HG02970 (cell line): ENCODE measurements at regions not wholly inside any gene's neighbourhood (a gene's known extent, or its start where the extent isn't known, plus 50 kb on each side); places are given as distances from the start of the nearest gene placed in this dataset.
"Not testable (repeated sequence)": the region's sequence is repeated elsewhere in the genome, so short reads cannot be mapped to it uniquely, and the experiment has no call there.

Experiments used
- ATAC-seq: cut with Tn5 transposase; IDR thresholded peaks from one replicate; pipeline ENCODE4 v1.9.1; 2021; ENCODE audit warnings: mild to moderate bottlenecking, moderate library complexity, moderate number of reproducible peaks; ENCODE audit not compliant: unreplicated experiment, low FRiP score

- no peak for ATAC-seq
Measured at GRCh38 chr21:31538816-31539215, 120.7 kb upstream of the SOD1 start.

GRCh38 chr21:31537872-31538576 is 121.5 kb upstream of the SOD1 start:
- no peak for ATAC-seq

- no peak for ATAC-seq
Measured at GRCh38 chr21:31536138-31536537, 123.4 kb upstream of the SOD1 start.

- no peak for ATAC-seq
Measured at GRCh38 chr21:31531967-31532366, 127.5 kb upstream of the SOD1 start.

GRCh38 chr21:31530897-31531705 is 128.4 kb upstream of the SOD1 start:
- no peak for ATAC-seq

- no peak for ATAC-seq
Measured at GRCh38 chr21:31530364-31530763, 129.1 kb upstream of the SOD1 start.

- no peak for ATAC-seq
Measured at GRCh38 chr21:31529406-31529805, 130.1 kb upstream of the SOD1 start.

- no peak for ATAC-seq
Measured at GRCh38 chr21:31526040-31526439, 133.5 kb upstream of the SOD1 start.

- no peak for ATAC-seq
Measured at GRCh38 chr21:31524140-31524539, 135.4 kb upstream of the SOD1 start.

GRCh38 chr21:31521515-31521914 is 138.0 kb upstream of the SOD1 start:
- ATAC-seq: no peak

GRCh38 chr21:31520561-31521098 is 138.9 kb upstream of the SOD1 start:
- ATAC-seq: no peak

GRCh38 chr21:31518580-31518979 is 140.9 kb upstream of the SOD1 start:
- ATAC-seq: no peak

- no peak for ATAC-seq
Measured at GRCh38 chr21:31517664-31518414, 141.7 kb upstream of the SOD1 start.

- no peak for ATAC-seq
Measured at GRCh38 chr21:31515253-31515652, 144.2 kb upstream of the SOD1 start.

- no peak for ATAC-seq
Measured at GRCh38 chr21:31514598-31514997, 144.9 kb upstream of the SOD1 start.

GRCh38 chr21:31513541-31513940 is 146.0 kb upstream of the SOD1 start:
- not testable (repeated sequence) for ATAC-seq

- ATAC-seq: not testable (repeated sequence)
Measured at GRCh38 chr21:31511999-31512398, 147.5 kb upstream of the SOD1 start.

- no peak for ATAC-seq
Measured at GRCh38 chr21:31511258-31511657, 148.2 kb upstream of the SOD1 start.

- no peak for ATAC-seq
Measured at GRCh38 chr21:31509194-31510017, 150.1 kb upstream of the SOD1 start.

- ATAC-seq: no peak
Measured at GRCh38 chr21:31505975-31506374, 153.5 kb upstream of the SOD1 start.
